Loucy (cell line): ENCODE measurements at regions not wholly inside any gene's neighbourhood (a gene's known extent, or its start where the extent isn't known, plus 50 kb on each side); places are given as distances from the start of the nearest gene placed in this dataset.
"Not testable (repeated sequence)": the region's sequence is repeated elsewhere in the genome, so short reads cannot be mapped to it uniquely, and the experiment has no call there.

Source experiments
- H2AFZ ChIP-seq: fragments of 200-600 bp; sonication (generic); 2 replicates; pipeline ENCODE4 v1.6.0; 2016; ENCODE audit warnings: antibody characterized with exemption, mild to moderate bottlenecking, low read length, moderate library complexity
- H3F3A ChIP-seq: fragments of 200-600 bp; 2 replicates; pipeline ENCODE4 v1.6.0; 2016; ENCODE audit warnings: antibody characterized with exemption, low read depth, mild to moderate bottlenecking
- H3K27me3 ChIP-seq: fragments of 200-600 bp; sonication (generic); 2 replicates; pipeline ENCODE4 v1.6.1; 2014; ENCODE audit warnings: low read length, mild to moderate bottlenecking; ENCODE audit not compliant: insufficient read depth, poor library complexity, severe bottlenecking
- H3K36me3 ChIP-seq: fragments of 200-600 bp; sonication (generic); 2 replicates; pipeline ENCODE4 v1.6.1; 2016; ENCODE audit warnings: low read length; ENCODE audit not compliant: insufficient read depth
- H3K4me1 ChIP-seq: fragments of 200-600 bp; sonication (generic); 2 replicates; pipeline ENCODE4 v1.5.1; 2014; ENCODE audit warnings: low read length, mild to moderate bottlenecking; ENCODE audit not compliant: insufficient read depth, poor library complexity, severe bottlenecking
- H3K4me2 ChIP-seq: fragments of 200-600 bp; sonication (generic); 2 replicates; pipeline ENCODE4 v1.6.0; 2014; ENCODE audit warnings: antibody characterized with exemption, low read length, low read depth, mild to moderate bottlenecking; ENCODE audit not compliant: poor library complexity, severe bottlenecking
- H3K4me3 ChIP-seq: fragments of 200-600 bp; sonication (generic); 2 replicates; pipeline ENCODE4 v1.5.1; 2014; ENCODE audit warnings: low read length, mild to moderate bottlenecking, mixed read lengths; ENCODE audit not compliant: poor library complexity, severe bottlenecking
- H3K79me2 ChIP-seq: fragments of 200-600 bp; sonication (generic); 2 replicates; pipeline ENCODE4 v1.6.1; 2014; ENCODE audit warnings: low read length; ENCODE audit not compliant: insufficient read depth
- H3K9ac ChIP-seq: fragments of 200-600 bp; sonication (generic); 2 replicates; pipeline ENCODE4 v1.6.0; 2014; ENCODE audit warnings: mild to moderate bottlenecking, low read depth, low read length, moderate library complexity; ENCODE audit not compliant: poor library complexity, severe bottlenecking
- H3K9me2 ChIP-seq: fragments of 200-600 bp; sonication (generic); replicated peaks from 2 replicates; pipeline ENCODE4 v1.6.1; 2016; ENCODE audit warnings: low read depth, low read length, mixed read lengths
- H3K9me3 ChIP-seq: fragments of 200-600 bp; sonication (generic); 2 replicates; pipeline ENCODE4 v1.6.1; 2014; ENCODE audit warnings: mild to moderate bottlenecking, antibody characterized with exemption, low read length, low read depth; ENCODE audit not compliant: insufficient read depth
- H4K20me1 ChIP-seq: fragments of 200-600 bp; sonication (generic); 2 replicates; pipeline ENCODE4 v1.6.0; 2014; ENCODE audit warnings: antibody characterized with exemption, low read length, mild to moderate bottlenecking; ENCODE audit not compliant: insufficient read depth, poor library complexity, severe bottlenecking
- CTCF ChIP-seq: fragments of 200-600 bp; sonication (generic); conservative IDR thresholded peaks from 2 replicates; pipeline ENCODE4 v1.5.1; 2014; ENCODE audit warnings: mild to moderate bottlenecking, antibody characterized with exemption, low read length
- EZH2phosphoT487 ChIP-seq: fragments of 200-600 bp; IDR thresholded peaks from 2 replicates; pipeline ENCODE4 v1.6.1; 2018; ENCODE audit warnings: antibody characterized with exemption, mild to moderate bottlenecking, moderate library complexity, borderline replicate concordance

GRCh38 chr11:101262258-101262657 is 132.6 kb upstream of the PGR start:
- Histone ChIP-seq H4K20me1 (no peaks in the 10 kb centered on the region), H3K4me2 (no peak overlapping the region), H3K9me2 (no peaks in the 10 kb centered on the region), H3K4me3 (no peak overlapping the region), H3K9me3 (no peaks in the 10 kb centered on the region), H3K27me3 (no peaks in the 10 kb centered on the region), H3K4me1 (no peaks in the 10 kb centered on the region), H3K79me2 (no peaks in the 10 kb centered on the region), H2AFZ (no peak overlapping the region), H3K9ac (no peak overlapping the region), H3K36me3 (no peaks in the 10 kb centered on the region), H3F3A (no peaks in the 10 kb centered on the region)
- TF ChIP-seq EZH2phosphoT487: no peak

DNA sequence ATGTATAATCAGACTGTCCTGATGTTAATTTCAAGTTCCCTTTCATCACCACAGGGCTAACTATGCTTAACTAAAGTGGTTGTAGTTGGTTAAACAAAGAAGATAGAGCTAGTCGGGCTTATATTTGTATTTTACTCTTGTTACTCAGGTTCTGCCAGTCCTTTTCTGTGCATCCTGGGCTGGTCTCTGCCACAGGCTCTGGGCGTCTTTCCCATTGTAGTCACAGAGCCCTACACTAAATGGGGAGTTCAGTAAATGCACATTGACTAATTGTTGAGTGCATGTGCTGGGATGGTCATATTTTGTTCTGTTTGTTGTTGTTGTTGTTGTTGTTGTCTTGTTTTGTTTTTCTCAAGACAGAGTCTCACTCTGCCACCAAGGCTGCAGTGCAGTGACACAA is 125.4 kb upstream of the PGR start:
- no peak overlapping the region for H3K9ac ChIP-seq
- H3K4me3 ChIP-seq: no peak overlapping the region
- H3K27me3 ChIP-seq: no peaks in the 10 kb centered on the region
- H3K79me2 ChIP-seq: no peaks in the 10 kb centered on the region
- no peak overlapping the region for H3K4me2 ChIP-seq
- H3F3A ChIP-seq: no peaks in the 10 kb centered on the region
- H3K9me2 ChIP-seq: no peaks in the 10 kb centered on the region
- no peaks in the 10 kb centered on the region for H3K9me3 ChIP-seq
- TF ChIP-seq CTCF: no peak
- no peak for TF ChIP-seq EZH2phosphoT487
- no peaks in the 10 kb centered on the region for H3K36me3 ChIP-seq
- H2AFZ ChIP-seq: no peak overlapping the region
- no peaks in the 10 kb centered on the region for H4K20me1 ChIP-seq
- no peaks in the 10 kb centered on the region for H3K4me1 ChIP-seq

- H4K20me1 ChIP-seq: no peaks in the 10 kb centered on the region
- TF ChIP-seq CTCF (no peak), EZH2phosphoT487 (no peak)
- no peaks in the 10 kb centered on the region for H3K4me1 ChIP-seq
- H3K36me3 ChIP-seq: no peaks in the 10 kb centered on the region
- no peaks in the 10 kb centered on the region for H3K9me3 ChIP-seq
- no peak overlapping the region for H3K4me3 ChIP-seq
- no peak overlapping the region for H3K4me2 ChIP-seq
- H3K79me2 ChIP-seq: no peaks in the 10 kb centered on the region
- no peaks in the 10 kb centered on the region for H3K27me3 ChIP-seq
- no peak overlapping the region for H2AFZ ChIP-seq
- no peaks in the 10 kb centered on the region for H3K9me2 ChIP-seq
- H3F3A ChIP-seq: no peaks in the 10 kb centered on the region
- no peak overlapping the region for H3K9ac ChIP-seq
Measured at GRCh38 chr11:101254037-101254436, 124.4 kb upstream of the PGR start.

GRCh38 chr11:101245635-101246034 is 116.0 kb upstream of the PGR start:
- H3K4me1 ChIP-seq, H3K27me3 ChIP-seq, H3K4me2 ChIP-seq, H3F3A ChIP-seq, H2AFZ ChIP-seq, H3K36me3 ChIP-seq, H3K9me2 ChIP-seq, H4K20me1 ChIP-seq, H3K9me3 ChIP-seq, H3K79me2 ChIP-seq, H3K9ac ChIP-seq, H3K4me3 ChIP-seq: not testable (repeated sequence)

GRCh38 chr11:101245081-101245480 is 115.5 kb upstream of the PGR start:
- H3K27me3 ChIP-seq, H4K20me1 ChIP-seq, H3K4me3 ChIP-seq, H3K79me2 ChIP-seq, H3K36me3 ChIP-seq, H3F3A ChIP-seq, H3K9me3 ChIP-seq, H3K9me2 ChIP-seq, H3K9ac ChIP-seq, H3K4me1 ChIP-seq, H2AFZ ChIP-seq, H3K4me2 ChIP-seq: not testable (repeated sequence)
